Stimulated activated naive B cell treated with anti-CD40 and anti-IgM and Interleukin-4, amounts not matched to agents 10 μg/mL and 1 μg/mL and 100 μg/mL, for 72 hours (primary cell): ENCODE measurements at regions not wholly inside any gene's neighbourhood (a gene's known extent, or its start where the extent isn't known, plus 50 kb on each side); places are given as distances from the start of the nearest gene placed in this dataset.
"Not testable (repeated sequence)": the region's sequence is repeated elsewhere in the genome, so short reads cannot be mapped to it uniquely, and the experiment has no call there.

Experiments used
- ATAC-seq, 2 donors: fragments of 150-1000 bp; cut with Tn5 transposase; replicated peaks; 2 replicates each; pipeline ENCODE4 v1.10.0; 2021; ENCODE audit warnings: moderate library complexity in 1 of 2
- DNase-seq: peaks from one replicate; pipeline ENCODE4 v3.0.0; 2021
- H3K27ac Mint-ChIP-seq: one replicate; pipeline ENCODE4 v1.8.0; 2022; ENCODE audit warnings: mild to moderate bottlenecking, mixed read lengths
- H3K27me3 Mint-ChIP-seq, 2 donors: one replicate each; pipeline ENCODE4 v1.8.0; 2022; ENCODE audit warnings: mixed read lengths in 2 of 2
- H3K36me3 Mint-ChIP-seq, 2 donors: one replicate each; pipeline ENCODE4 v1.8.0; 2022; ENCODE audit warnings: mixed read lengths in 2 of 2, mild to moderate bottlenecking in 1 of 2
- H3K4me1 Mint-ChIP-seq, 2 donors: one replicate each; pipeline ENCODE4 v1.8.0; 2022; ENCODE audit warnings: mixed read lengths in 2 of 2, mild to moderate bottlenecking in 1 of 2
- H3K4me3 Mint-ChIP-seq, 2 donors: one replicate each; pipeline ENCODE4 v1.8.0; 2022; ENCODE audit warnings: mild to moderate bottlenecking in 2 of 2, mixed read lengths in 2 of 2, moderate library complexity in 1 of 2
- H3K9me3 Mint-ChIP-seq, 2 donors: one replicate each; pipeline ENCODE4 v1.8.0; 2022; ENCODE audit warnings: mixed read lengths in 2 of 2, mild to moderate bottlenecking in 1 of 2

DNA sequence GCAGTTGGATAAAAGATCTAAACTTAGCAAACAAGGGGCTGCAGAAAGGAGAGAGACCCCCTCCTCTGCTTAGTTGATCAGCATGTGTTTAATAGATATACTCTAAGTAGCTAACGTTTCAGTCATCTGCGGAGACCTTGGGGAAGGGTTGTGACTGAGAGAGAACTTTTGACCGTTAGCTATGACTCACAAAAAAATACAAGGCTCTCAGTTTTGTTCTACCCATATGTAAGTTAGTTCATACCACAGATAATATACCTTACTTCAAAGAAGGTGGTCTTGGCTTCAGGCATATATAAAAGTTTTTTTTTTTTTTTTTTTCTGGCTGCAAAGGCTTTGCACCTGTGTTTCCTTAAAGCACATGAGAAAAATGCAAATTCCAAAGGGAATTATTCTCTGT lies 258.9 kb downstream of the GJA1 start:
- no peak for ATAC-seq
- H3K4me1 Mint-ChIP-seq: no peaks in the 10 kb centered on the region
- no peak overlapping the region for H3K27ac Mint-ChIP-seq
- H3K36me3 Mint-ChIP-seq: no peaks in the 10 kb centered on the region
- DNase-seq: no peak
- no peak overlapping the region for H3K4me3 Mint-ChIP-seq
- H3K27me3 Mint-ChIP-seq: no peaks in the 10 kb centered on the region
- H3K9me3 Mint-ChIP-seq: peaks cover 0 to 1% of the 10 kb centered on the region in 2 donors

DNA sequence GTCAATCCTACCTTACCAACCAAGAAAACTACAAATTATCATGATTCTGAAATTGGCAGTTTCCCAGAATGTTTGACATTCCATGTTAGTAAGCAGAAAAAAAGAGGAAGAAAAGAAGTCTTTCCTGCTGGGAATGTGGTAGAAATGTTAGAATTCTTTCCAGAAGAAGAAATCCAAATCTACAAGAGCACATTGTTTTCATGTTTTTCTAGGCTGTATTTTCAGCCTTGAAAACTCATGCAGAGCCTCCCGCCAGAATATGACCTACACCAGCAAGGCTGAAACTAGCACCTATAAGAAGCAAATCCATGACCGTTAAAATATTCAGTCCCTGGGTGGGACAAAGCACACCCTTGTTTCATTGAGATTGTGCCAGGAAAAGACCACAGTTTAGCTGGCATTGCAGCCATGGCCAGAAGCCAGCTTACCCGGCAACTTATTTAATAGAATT lies 259.4 kb downstream of the GJA1 start:
- no peaks in the 10 kb centered on the region for H3K4me1 Mint-ChIP-seq
- no peaks in the 10 kb centered on the region for H3K36me3 Mint-ChIP-seq
- H3K27me3 Mint-ChIP-seq: no peaks in the 10 kb centered on the region
- DNase-seq (no peak), ATAC-seq (no peak)
- H3K27ac Mint-ChIP-seq: no peak overlapping the region
- H3K4me3 Mint-ChIP-seq: no peak overlapping the region
- H3K9me3 Mint-ChIP-seq: peaks cover 0 to 4% of the 10 kb centered on the region in 2 donors

DNA sequence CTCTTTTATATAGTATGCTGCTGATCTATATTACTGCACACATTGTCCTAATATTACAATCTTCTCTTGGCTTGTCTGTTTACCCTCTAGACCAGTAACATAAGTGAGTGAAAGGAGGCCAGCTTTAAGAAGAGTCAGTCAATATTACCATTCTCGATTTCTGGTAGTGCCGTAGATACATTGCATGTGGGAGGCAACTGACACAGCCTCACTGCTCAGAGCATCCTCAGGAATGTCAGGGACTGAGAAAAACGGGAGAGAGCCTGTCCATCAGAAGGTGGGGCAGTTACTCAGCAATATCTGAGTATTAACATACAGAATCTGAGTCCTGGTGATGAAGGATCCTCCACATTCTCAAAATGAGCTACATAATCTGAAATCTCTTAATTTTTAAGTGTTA lies 259.9 kb downstream of the GJA1 start:
- Mint-ChIP-seq H3K36me3 (no peaks in the 10 kb centered on the region), H3K27me3 (no peaks in the 10 kb centered on the region), H3K9me3 (peaks cover under 1 to 3% of the 10 kb centered on the region in 2 donors), H3K4me1 (no peaks in the 10 kb centered on the region), H3K27ac (no peak overlapping the region), H3K4me3 (no peak overlapping the region)
- DNase-seq (no peak), ATAC-seq (no peak)

DNA sequence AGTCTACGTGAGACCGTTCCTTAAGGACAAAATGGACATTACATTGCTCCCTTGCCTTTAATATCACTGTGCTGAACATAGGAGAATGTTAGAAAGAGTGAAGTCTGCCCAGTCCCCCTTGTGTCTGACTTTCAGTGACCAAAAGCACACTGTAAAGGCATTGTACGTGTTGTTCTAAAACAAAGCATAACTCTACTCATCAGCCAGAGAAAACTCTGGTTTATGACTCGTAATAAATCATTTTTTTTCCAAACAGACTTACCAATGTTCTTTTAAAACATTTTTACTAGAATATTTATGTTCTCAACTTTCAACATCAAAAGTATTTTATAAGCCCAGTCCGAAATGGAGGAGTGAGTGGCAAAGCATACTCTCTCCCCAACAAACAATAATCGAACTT lies 262.5 kb downstream of the GJA1 start:
- H3K4me3 Mint-ChIP-seq: no peak overlapping the region
- H3K27me3 Mint-ChIP-seq: no peaks in the 10 kb centered on the region
- no peaks in the 10 kb centered on the region for H3K36me3 Mint-ChIP-seq
- ATAC-seq: no peak
- H3K4me1 Mint-ChIP-seq: no peaks in the 10 kb centered on the region
- no peak for DNase-seq
- no peak overlapping the region for H3K27ac Mint-ChIP-seq
- H3K9me3 Mint-ChIP-seq: peaks cover 2 to 4% of the 10 kb centered on the region in 2 donors

DNA sequence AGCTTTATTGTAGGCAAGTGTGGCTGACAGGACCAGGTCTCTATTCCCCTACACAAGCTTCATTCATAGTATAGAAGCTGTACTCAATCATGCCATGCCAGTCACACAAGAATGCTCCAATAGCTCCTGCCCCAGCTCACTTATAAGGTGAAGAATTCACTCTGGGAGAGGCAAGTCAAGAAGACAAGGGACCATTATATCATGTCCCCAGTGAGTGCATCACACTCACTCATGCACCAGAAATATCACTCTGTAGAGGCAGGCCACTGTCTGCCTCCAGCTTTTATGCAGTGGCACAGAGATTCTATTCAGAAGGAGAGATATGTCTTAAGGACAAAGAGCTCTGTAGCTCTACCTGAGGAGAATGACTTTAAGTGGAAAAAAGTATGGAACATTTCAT lies 263.2 kb downstream of the GJA1 start:
- H3K27me3 Mint-ChIP-seq: no peaks in the 10 kb centered on the region
- no peak overlapping the region for H3K27ac Mint-ChIP-seq

DNA sequence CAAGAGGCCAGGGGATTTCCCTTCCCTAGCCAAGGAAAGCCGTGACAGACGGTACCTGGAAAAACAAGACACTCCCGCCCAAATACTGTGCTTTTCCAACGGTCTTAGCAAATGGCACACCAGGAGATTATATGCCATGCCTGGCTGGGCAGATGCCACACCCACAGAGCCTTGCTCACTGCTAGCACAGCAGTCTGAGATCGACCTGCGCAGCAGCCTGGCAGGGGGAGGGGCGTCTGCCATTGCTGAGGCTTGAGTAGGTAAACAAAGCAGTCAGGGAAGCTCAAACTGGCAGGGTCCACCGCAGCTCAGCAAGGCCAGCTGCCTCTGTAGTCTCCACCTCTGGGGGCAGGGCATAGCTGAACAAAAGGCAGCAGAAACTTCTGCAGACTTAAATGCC lies 267.7 kb downstream of the GJA1 start:
- not testable (repeated sequence) for DNase-seq, H3K27me3 Mint-ChIP-seq, ATAC-seq, H3K27ac Mint-ChIP-seq, H3K4me1 Mint-ChIP-seq, H3K4me3 Mint-ChIP-seq, H3K36me3 Mint-ChIP-seq
- peaks cover 12 to 13% of the 10 kb centered on the region in 2 donors for H3K9me3 Mint-ChIP-seq

More for the DNA sequence above, 263.2 kb downstream of the GJA1 start:
- peaks cover 2 to 4% of the 10 kb centered on the region in 2 donors for H3K9me3 Mint-ChIP-seq
- no peak overlapping the region for H3K4me3 Mint-ChIP-seq
- DNase-seq (no peak), ATAC-seq (no peak)
- no peaks in the 10 kb centered on the region for H3K4me1 Mint-ChIP-seq
- H3K36me3 Mint-ChIP-seq: no peaks in the 10 kb centered on the region

DNA sequence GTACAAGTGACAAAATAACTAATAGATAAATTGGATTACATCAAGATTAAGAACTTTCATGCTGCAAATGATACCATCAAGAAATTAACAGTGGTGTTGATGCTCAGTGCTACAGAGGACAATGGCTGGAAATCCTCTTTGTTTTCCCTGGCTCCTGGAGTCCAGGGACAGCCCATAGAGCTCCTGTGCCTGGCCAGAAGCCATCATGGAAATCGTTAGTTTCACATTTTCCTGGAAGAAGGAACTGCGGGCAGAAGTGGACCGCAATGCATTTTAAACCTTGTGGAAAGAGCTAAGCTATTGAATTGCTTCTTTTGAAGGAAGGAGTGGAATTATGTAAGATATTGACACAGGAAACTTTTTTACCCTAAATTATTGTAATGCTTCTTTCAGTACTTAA lies 276.0 kb downstream of the GJA1 start:
- Mint-ChIP-seq H3K27ac (no peak overlapping the region), H3K4me3 (no peak overlapping the region), H3K9me3 (peaks cover 7 to 10% of the 10 kb centered on the region in 2 donors), H3K4me1 (no peaks in the 10 kb centered on the region), H3K27me3 (no peaks in the 10 kb centered on the region), H3K36me3 (no peaks in the 10 kb centered on the region)
- DNase-seq (no peak), ATAC-seq (no peak)

DNA sequence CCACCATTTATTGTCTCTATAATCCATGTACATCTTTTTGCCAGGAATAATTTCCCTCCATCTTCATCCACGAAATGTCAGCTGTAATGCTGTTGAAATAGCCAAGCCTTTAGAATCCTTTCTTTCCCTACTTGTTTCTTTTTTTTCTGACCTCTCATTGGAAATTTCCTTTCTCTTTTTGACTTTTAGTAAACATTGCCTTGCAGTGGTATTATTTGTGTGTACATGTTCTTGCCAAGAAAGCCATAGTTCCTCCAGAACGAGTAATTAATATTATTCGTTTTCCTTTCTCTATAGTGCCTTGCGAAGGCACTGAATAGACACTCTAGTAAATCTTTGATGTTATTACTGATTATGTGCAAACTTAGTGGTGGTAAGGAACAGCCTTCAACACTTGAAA lies 282.2 kb downstream of the GJA1 start:
- H3K9me3 Mint-ChIP-seq: peaks cover 0 to 3% of the 10 kb centered on the region in 2 donors
- no peaks in the 10 kb centered on the region for H3K36me3 Mint-ChIP-seq
- DNase-seq: no peak
- no peaks in the 10 kb centered on the region for H3K27me3 Mint-ChIP-seq
- H3K27ac Mint-ChIP-seq: no peak overlapping the region
- H3K4me1 Mint-ChIP-seq: no peaks in the 10 kb centered on the region
- no peak for ATAC-seq
- no peak overlapping the region for H3K4me3 Mint-ChIP-seq

DNA sequence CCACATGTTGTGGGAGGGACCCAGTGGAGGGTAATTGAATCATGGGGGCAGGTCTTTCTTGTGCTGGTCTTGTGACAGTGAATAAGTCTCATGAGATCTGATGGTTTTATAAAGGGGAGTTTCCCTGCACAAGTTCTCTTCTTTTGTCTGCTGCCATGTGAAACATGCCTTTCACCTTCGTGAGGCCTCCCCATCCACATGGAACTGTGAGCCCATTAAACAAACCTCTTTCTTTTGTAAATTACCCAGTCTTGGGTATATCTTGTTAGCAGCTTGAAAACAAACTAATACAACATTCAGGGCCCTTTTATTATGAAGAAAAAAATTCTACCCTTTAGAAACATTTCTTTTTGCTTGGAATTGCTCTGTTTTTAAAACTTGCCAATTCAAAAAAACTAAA lies 285.4 kb downstream of the GJA1 start:
- H3K36me3 Mint-ChIP-seq, DNase-seq, H3K9me3 Mint-ChIP-seq, H3K27me3 Mint-ChIP-seq, H3K4me3 Mint-ChIP-seq, H3K27ac Mint-ChIP-seq, ATAC-seq, H3K4me1 Mint-ChIP-seq: not testable (repeated sequence)

DNA sequence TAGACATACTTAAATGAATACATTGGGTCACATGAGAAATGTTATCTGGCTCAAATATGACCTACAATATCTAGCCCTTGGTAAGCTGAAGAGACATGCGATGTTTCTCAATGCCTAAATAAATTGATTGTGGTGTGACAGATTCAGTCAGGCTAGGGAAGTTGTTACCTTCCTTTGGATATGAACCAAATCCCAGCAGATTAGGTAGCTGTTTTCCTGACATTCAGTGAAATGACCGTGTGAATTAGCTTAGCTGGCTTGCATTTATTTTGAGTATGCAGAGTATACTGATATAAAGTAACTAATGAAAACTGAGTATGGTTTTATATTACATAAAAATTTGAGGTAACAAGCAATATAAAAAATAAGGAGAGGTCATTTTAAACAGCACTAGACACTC lies 288.2 kb downstream of the GJA1 start:
- ATAC-seq: no peak
- DNase-seq: no peak
- Mint-ChIP-seq H3K4me3 (no peak overlapping the region), H3K27ac (no peak overlapping the region), H3K9me3 (peaks cover 0 to 1% of the 10 kb centered on the region in 2 donors), H3K4me1 (no peaks in the 10 kb centered on the region), H3K36me3 (no peaks in the 10 kb centered on the region), H3K27me3 (no peaks in the 10 kb centered on the region)

DNA sequence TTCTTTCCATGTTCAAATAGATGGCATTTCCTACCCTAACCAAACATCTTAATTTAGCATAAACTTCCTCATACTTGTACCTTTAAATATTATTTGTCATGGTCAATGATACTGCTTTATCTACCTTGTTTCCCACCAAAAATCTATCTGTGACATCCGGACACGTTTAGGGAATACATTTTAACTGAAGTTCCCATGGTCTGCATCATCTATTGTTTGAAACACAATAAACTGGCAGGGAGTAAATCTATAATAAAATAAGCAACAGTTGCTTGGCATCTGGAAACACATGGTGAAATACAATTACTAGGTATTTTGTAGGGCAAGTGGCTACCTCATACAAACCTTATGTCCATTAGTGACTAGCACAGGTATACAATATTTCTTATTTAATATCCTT lies 289.1 kb downstream of the GJA1 start:
- ATAC-seq: no peak
- H3K27me3 Mint-ChIP-seq: no peaks in the 10 kb centered on the region
- no peaks in the 10 kb centered on the region for H3K36me3 Mint-ChIP-seq
- no peak overlapping the region for H3K27ac Mint-ChIP-seq
- no peak overlapping the region for H3K4me3 Mint-ChIP-seq
- peaks cover 0 to 1% of the 10 kb centered on the region in 2 donors for H3K9me3 Mint-ChIP-seq
- DNase-seq: no peak
- H3K4me1 Mint-ChIP-seq: no peaks in the 10 kb centered on the region

DNA sequence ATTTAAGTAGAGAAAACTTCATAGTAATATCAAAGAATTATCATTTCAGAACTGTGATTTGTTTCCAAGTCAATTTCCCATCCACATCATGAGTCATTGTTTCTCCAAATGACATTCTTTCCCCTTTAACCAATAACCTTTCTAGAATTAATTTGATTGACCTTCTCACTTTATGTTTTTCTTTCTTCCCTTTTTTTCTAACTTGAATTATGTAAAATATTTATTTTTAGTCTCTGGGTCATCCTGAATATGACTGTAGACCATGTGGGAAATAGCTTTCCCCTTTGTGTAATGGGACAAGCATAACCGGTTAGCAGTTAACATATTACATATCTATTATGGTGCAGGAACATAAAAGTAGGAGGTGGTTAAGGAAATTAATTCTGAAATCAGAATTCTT lies 291.1 kb downstream of the GJA1 start:
- no peaks in the 10 kb centered on the region for H3K27me3 Mint-ChIP-seq
- no peak overlapping the region for H3K27ac Mint-ChIP-seq
- peaks cover 8% of the 10 kb centered on the region in 2 donors for H3K9me3 Mint-ChIP-seq
- no peak overlapping the region for H3K4me3 Mint-ChIP-seq
- DNase-seq (no peak), ATAC-seq (no peak)
- no peaks in the 10 kb centered on the region for H3K36me3 Mint-ChIP-seq
- H3K4me1 Mint-ChIP-seq: no peaks in the 10 kb centered on the region

DNA sequence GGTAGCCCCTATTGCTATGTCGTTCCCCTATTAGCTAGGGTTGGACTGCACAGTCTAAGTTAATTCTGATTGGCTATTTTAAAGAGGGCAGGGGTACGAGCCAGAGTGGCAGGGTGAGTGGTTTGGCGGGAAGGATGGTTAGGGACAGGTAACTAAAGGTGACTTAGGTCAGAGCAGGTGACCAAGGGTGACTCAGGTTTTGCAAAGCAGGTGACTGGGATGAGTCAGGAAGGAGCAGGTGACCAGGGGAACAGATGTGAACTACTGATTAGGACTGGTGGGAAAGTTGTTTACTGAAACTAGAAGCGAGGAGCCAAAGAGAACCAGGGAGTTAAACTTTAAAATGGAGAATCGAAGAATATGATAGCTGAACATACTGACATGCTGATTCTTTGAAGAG lies 295.2 kb downstream of the GJA1 start:
- Mint-ChIP-seq H3K27me3 (no peaks in the 10 kb centered on the region), H3K36me3 (no peaks in the 10 kb centered on the region), H3K4me1 (no peaks in the 10 kb centered on the region), H3K4me3 (no peak overlapping the region), H3K9me3 (peaks cover 8 to 10% of the 10 kb centered on the region in 2 donors), H3K27ac (no peak overlapping the region)
- no peak for ATAC-seq
- DNase-seq: no peak

DNA sequence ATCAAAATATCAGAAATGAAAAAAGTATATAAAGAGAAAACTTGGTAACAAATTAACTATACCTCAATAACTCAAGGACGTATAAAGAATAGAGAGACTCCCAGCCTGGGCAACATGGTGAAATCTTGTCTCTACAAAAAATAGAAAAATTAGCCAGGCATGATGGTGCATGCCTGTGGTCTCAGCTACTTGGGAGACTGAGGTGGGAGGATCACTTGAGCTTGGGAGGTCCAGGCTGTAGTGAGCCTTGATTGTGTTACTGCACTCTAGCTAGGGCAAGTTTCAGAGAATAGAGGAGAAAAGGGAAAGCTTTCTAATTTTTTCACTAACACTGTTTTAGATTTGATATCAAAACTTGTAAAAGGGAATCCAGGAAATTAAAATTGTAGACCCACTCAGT lies 295.9 kb downstream of the GJA1 start:
- Mint-ChIP-seq H3K4me3 (no peak overlapping the region), H3K27ac (no peak overlapping the region), H3K27me3 (no peaks in the 10 kb centered on the region), H3K4me1 (no peaks in the 10 kb centered on the region), H3K36me3 (no peaks in the 10 kb centered on the region), H3K9me3 (peaks cover 8 to 10% of the 10 kb centered on the region in 2 donors)
- DNase-seq: no peak
- no peak for ATAC-seq

DNA sequence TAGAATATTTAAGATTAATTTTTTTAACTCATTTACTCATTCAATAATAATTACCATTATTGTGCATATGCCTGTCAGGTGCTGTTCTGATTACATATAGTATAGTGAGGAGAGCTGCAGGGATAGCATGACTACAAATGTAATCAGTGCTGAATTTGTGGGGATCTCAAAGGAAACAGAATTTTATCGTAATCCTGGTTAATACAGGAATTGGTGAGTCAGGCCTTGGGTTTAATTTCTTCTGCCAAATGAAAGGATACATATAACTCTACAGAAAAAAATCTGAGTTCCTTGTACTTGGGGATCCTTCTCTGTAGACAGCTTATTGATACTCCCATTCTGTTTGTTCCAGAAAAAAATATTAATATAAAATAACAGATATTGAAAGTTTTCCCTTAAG lies 297.2 kb downstream of the GJA1 start:
- no peak overlapping the region for H3K4me3 Mint-ChIP-seq
- no peak for ATAC-seq
- H3K27ac Mint-ChIP-seq: no peak overlapping the region

DNA sequence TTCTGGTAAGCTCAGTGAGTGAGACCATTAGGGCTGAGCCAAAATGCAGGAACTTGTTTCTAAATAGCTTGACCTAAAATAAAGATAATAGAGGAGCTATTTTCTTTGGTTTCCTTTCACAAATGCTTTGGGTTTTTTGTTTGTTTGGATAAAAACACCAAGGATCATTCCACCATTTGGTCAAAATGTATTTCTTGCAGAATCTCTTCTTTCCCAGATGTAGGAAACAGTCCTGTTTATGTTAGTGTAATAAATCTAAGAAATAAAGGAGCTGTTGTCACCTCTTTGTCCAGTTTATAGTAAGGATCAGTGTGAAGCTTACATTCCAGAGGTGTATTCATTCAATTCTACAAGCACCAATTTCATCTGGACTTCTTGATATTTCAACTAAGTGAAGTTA lies 297.8 kb downstream of the GJA1 start:
- H3K27me3 Mint-ChIP-seq: no peaks in the 10 kb centered on the region
- no peaks in the 10 kb centered on the region for H3K36me3 Mint-ChIP-seq
- H3K9me3 Mint-ChIP-seq: peaks cover 8 to 13% of the 10 kb centered on the region in 2 donors
- H3K27ac Mint-ChIP-seq: no peak overlapping the region
- DNase-seq (no peak), ATAC-seq (no peak)
- H3K4me3 Mint-ChIP-seq: no peak overlapping the region
- H3K4me1 Mint-ChIP-seq: no peaks in the 10 kb centered on the region

More for the DNA sequence above, 297.2 kb downstream of the GJA1 start:
- H3K4me1 Mint-ChIP-seq: no peaks in the 10 kb centered on the region
- H3K9me3 Mint-ChIP-seq: peaks cover 8 to 11% of the 10 kb centered on the region in 2 donors
- no peaks in the 10 kb centered on the region for H3K27me3 Mint-ChIP-seq
- DNase-seq: no peak
- no peaks in the 10 kb centered on the region for H3K36me3 Mint-ChIP-seq
